WTC11 (cell line): ENCODE measurements at regions not wholly inside any gene's neighbourhood (a gene's known extent, or its start where the extent isn't known, plus 50 kb on each side); places are given as distances from the start of the nearest gene placed in this dataset.

Source experiments
- ATF3 ChIP-seq: sonication (generic); formaldehyde crosslinking; conservative IDR thresholded peaks from 2 replicates; pipeline ENCODE4 v1.8.1; 2022; ENCODE audit warnings: mild to moderate bottlenecking, missing genetic modification reagents
- ATF6 ChIP-seq: sonication (generic); formaldehyde crosslinking; IDR thresholded peaks from 2 replicates; pipeline ENCODE4 v1.8.1; 2023; ENCODE audit warnings: mild to moderate bottlenecking, missing genetic modification reagents
- CTCF ChIP-seq: fragments of 200-600 bp; IDR thresholded peaks from 2 replicates; pipeline ENCODE4 v1.8.0; 2022; ENCODE audit warnings: antibody characterized with exemption
- E2F5 ChIP-seq: sonication (generic); formaldehyde crosslinking; IDR thresholded peaks from 2 replicates; pipeline ENCODE4 v1.8.1; 2022; ENCODE audit warnings: mild to moderate bottlenecking, moderate library complexity, missing genetic modification reagents
- ESRRA ChIP-seq: sonication (generic); formaldehyde crosslinking; IDR thresholded peaks from 2 replicates; pipeline ENCODE4 v1.8.1; 2022; ENCODE audit warnings: mild to moderate bottlenecking, missing genetic modification reagents, borderline replicate concordance
- HMGXB4 ChIP-seq: sonication (generic); formaldehyde crosslinking; IDR thresholded peaks from 2 replicates; pipeline ENCODE4 v1.8.1; 2023; ENCODE audit warnings: mild to moderate bottlenecking, moderate library complexity, missing genetic modification reagents
- IRF2 ChIP-seq: sonication (generic); formaldehyde crosslinking; IDR thresholded peaks from 2 replicates; pipeline ENCODE4 v1.8.0; 2022; ENCODE audit warnings: low read depth, missing genetic modification reagents, borderline replicate concordance
- MAX ChIP-seq: sonication (generic); formaldehyde crosslinking; IDR thresholded peaks from 2 replicates; pipeline ENCODE4 v1.8.0; 2022; ENCODE audit warnings: mild to moderate bottlenecking, missing genetic modification reagents
- NR3C1 ChIP-seq: sonication (generic); formaldehyde crosslinking; conservative IDR thresholded peaks from 2 replicates; pipeline ENCODE4 v1.8.1; 2023; ENCODE audit warnings: low read depth, mild to moderate bottlenecking, missing genetic modification reagents
- TP53 ChIP-seq: sonication (generic); formaldehyde crosslinking; IDR thresholded peaks from 2 replicates; pipeline ENCODE4 v1.8.1; 2023; ENCODE audit warnings: mild to moderate bottlenecking, missing genetic modification reagents
- USF2 ChIP-seq: sonication (generic); formaldehyde crosslinking; IDR thresholded peaks from 2 replicates; pipeline ENCODE4 v1.8.1; 2023; ENCODE audit warnings: mild to moderate bottlenecking, missing genetic modification reagents, moderate library complexity
- ZNF121 ChIP-seq: sonication (generic); formaldehyde crosslinking; IDR thresholded peaks from 2 replicates; pipeline ENCODE4 v1.8.0; 2023; ENCODE audit warnings: missing genetic modification reagents
- ZNF423 ChIP-seq: fragments of 250-450 bp; sonication (Bioruptor Pico); IDR thresholded peaks from 2 replicates; pipeline ENCODE4 v2.1.2; 2022; ENCODE audit warnings: mild to moderate bottlenecking, moderate library complexity

- no peak for TF ChIP-seq CTCF
- no peak for TF ChIP-seq TP53 (CRISPR knock-in tag)
- TF ChIP-seq ATF6 (CRISPR knock-in tag) = no peak
- TF ChIP-seq E2F5 (CRISPR knock-in tag) = no peak
- no peak for TF ChIP-seq ATF3
- no peak for TF ChIP-seq ESRRA (CRISPR knock-in tag)
- TF ChIP-seq NR3C1 = no peak
- TF ChIP-seq MAX (CRISPR knock-in tag) = no peak
- TF ChIP-seq USF2 (CRISPR knock-in tag) = no peak
- no peak for TF ChIP-seq IRF2
- no peak for TF ChIP-seq ZNF121
- TF ChIP-seq ZNF423 (CRISPR knock-in tag) = no peak
- no peak for TF ChIP-seq HMGXB4 (CRISPR knock-in tag)
Measured at GRCh38 chr2:10977621-10978020, 65.9 kb downstream of the KCNF1 start.
